ENCODE measurements at regions not wholly inside any gene's neighbourhood (a gene's known extent, or its start where the extent isn't known, plus 50 kb on each side); places are given as distances from the start of the nearest gene placed in this dataset.

- no peaks in the 10 kb centered on the region for H3K36me3 ChIP-seq (ENCODE audit: control insufficient read depth, insufficient read depth, low read length)
- H3K4me1 ChIP-seq (ENCODE audit: control insufficient read depth, extremely low read depth, insufficient read depth, low read length) = no peaks in the 10 kb centered on the region
- H3K9ac ChIP-seq (ENCODE audit: insufficient read depth, low read length) = no peak overlapping the region
- no peak for TF ChIP-seq CTCF (conservative IDR thresholded peaks at IDR 0.05 in 1 of 2, IDR thresholded peaks at IDR 0.05 in 1 of 2; ENCODE audit: low read depth in 1 of 2, low read length in 2 of 2)
- TF ChIP-seq EZH2 (IDR thresholded peaks at IDR 0.05; ENCODE audit: low read length, missing control alignments) = no peak
- no peak overlapping the region for H3K4me3 ChIP-seq (replicated peaks in 1 of 4; ENCODE audit: control extremely low read depth in 1 of 4, insufficient read depth in 1 of 4, low read depth in 3 of 4, low read length in 4 of 4)
- H4K20me1 ChIP-seq (ENCODE audit: control insufficient read depth, extremely low read depth, insufficient read depth, low read length) = no peaks in the 10 kb centered on the region
- H3K27ac ChIP-seq (ENCODE audit: insufficient read depth, low read length) = no peak overlapping the region
- H3K27me3 ChIP-seq (ENCODE audit: control insufficient read depth, insufficient read depth, low read length) = no peaks in the 10 kb centered on the region
- no peaks in the 10 kb centered on the region for H3K79me2 ChIP-seq (ENCODE audit: control insufficient read depth, insufficient read depth, low read length)
- no peak for DNase-seq (ENCODE audit: low read depth in 2 of 2)
- no peak overlapping the region for H2AFZ ChIP-seq (ENCODE audit: low read length)
- H3K4me2 ChIP-seq (ENCODE audit: extremely low read depth, insufficient read depth, low read length) = no peak overlapping the region
- no peaks in the 10 kb centered on the region for H3K9me3 ChIP-seq (ENCODE audit: control insufficient read depth, insufficient read depth, low read depth, low read length)
These were observed 252.4 kb downstream of the NDUFA10 start for GRCh38 chr2:239772721-239773120.

GRCh38 chr2:239770246-239770639 lies 254.9 kb downstream of the NDUFA10 start:
- H3K9ac ChIP-seq (ENCODE audit: insufficient read depth, low read length) = no peak overlapping the region
- H3K36me3 ChIP-seq (ENCODE audit: control insufficient read depth, insufficient read depth, low read length) = no peaks in the 10 kb centered on the region
- H3K4me3 ChIP-seq (replicated peaks in 1 of 4; ENCODE audit: control extremely low read depth in 1 of 4, insufficient read depth in 1 of 4, low read depth in 3 of 4, low read length in 4 of 4) = no peak overlapping the region
- H3K79me2 ChIP-seq (ENCODE audit: control insufficient read depth, insufficient read depth, low read length) = no peaks in the 10 kb centered on the region
- no peaks in the 10 kb centered on the region for H3K27me3 ChIP-seq (ENCODE audit: control insufficient read depth, insufficient read depth, low read length)
- H3K27ac ChIP-seq (ENCODE audit: insufficient read depth, low read length) = no peak overlapping the region
- no peaks in the 10 kb centered on the region for H3K9me3 ChIP-seq (ENCODE audit: control insufficient read depth, insufficient read depth, low read depth, low read length)
- DNase-seq (ENCODE audit: low read depth in 2 of 2) = no peak
- H4K20me1 ChIP-seq (ENCODE audit: control insufficient read depth, extremely low read depth, insufficient read depth, low read length) = no peaks in the 10 kb centered on the region
- no peak for TF ChIP-seq EZH2 (IDR thresholded peaks at IDR 0.05; ENCODE audit: low read length, missing control alignments)
- no peak for TF ChIP-seq CTCF (conservative IDR thresholded peaks at IDR 0.05 in 1 of 2, IDR thresholded peaks at IDR 0.05 in 1 of 2; ENCODE audit: low read depth in 1 of 2, low read length in 2 of 2)
- no peak overlapping the region for H2AFZ ChIP-seq (ENCODE audit: low read length)
- no peaks in the 10 kb centered on the region for H3K4me1 ChIP-seq (ENCODE audit: control insufficient read depth, extremely low read depth, insufficient read depth, low read length)
- no peak overlapping the region for H3K4me2 ChIP-seq (ENCODE audit: extremely low read depth, insufficient read depth, low read length)

- Histone ChIP-seq H3K27me3 (ENCODE audit: control insufficient read depth, insufficient read depth, low read length) (no peaks in the 10 kb centered on the region), H3K79me2 (ENCODE audit: control insufficient read depth, insufficient read depth, low read length) (no peaks in the 10 kb centered on the region), H3K9me3 (ENCODE audit: control insufficient read depth, insufficient read depth, low read depth, low read length) (no peaks in the 10 kb centered on the region), H2AFZ (ENCODE audit: low read length) (no peak overlapping the region), H4K20me1 (ENCODE audit: control insufficient read depth, extremely low read depth, insufficient read depth, low read length) (no peaks in the 10 kb centered on the region), H3K36me3 (ENCODE audit: control insufficient read depth, insufficient read depth, low read length) (no peaks in the 10 kb centered on the region), H3K27ac (ENCODE audit: insufficient read depth, low read length) (no peak overlapping the region), H3K4me3 (replicated peaks in 1 of 4; ENCODE audit: control extremely low read depth in 1 of 4, insufficient read depth in 1 of 4, low read depth in 3 of 4, low read length in 4 of 4) (no peak overlapping the region), H3K4me2 (ENCODE audit: extremely low read depth, insufficient read depth, low read length) (no peak overlapping the region), H3K4me1 (ENCODE audit: control insufficient read depth, extremely low read depth, insufficient read depth, low read length) (no peaks in the 10 kb centered on the region), H3K9ac (ENCODE audit: insufficient read depth, low read length) (no peak overlapping the region)
- DNase-seq (ENCODE audit: low read depth in 2 of 2) = no peak
- TF ChIP-seq CTCF (conservative IDR thresholded peaks at IDR 0.05 in 1 of 2, IDR thresholded peaks at IDR 0.05 in 1 of 2; ENCODE audit: low read depth in 1 of 2, low read length in 2 of 2) (no peak), EZH2 (IDR thresholded peaks at IDR 0.05; ENCODE audit: low read length, missing control alignments) (no peak)
These were observed 255.4 kb downstream of the NDUFA10 start for GRCh38 chr2:239769554-239770245.
